ENCODE measurements at regions not wholly inside any gene's neighbourhood (a gene's known extent, or its start where the extent isn't known, plus 50 kb on each side); places are given as distances from the start of the nearest gene placed in this dataset.
"Not testable (repeated sequence)": the region's sequence is repeated elsewhere in the genome, so short reads cannot be mapped to it uniquely, and the experiment has no call there.

GRCh38 chr14:66228267-66228970 is 257.8 kb upstream of the CCDC196 start:
- DNase-seq = peak in 1 of 2 donors; percentile 19

- DNase-seq = no peak
Measured at GRCh38 chr14:66231820-66232219, 254.4 kb upstream of the CCDC196 start.

- no peak for DNase-seq
Measured at GRCh38 chr14:66233591-66233990, 252.6 kb upstream of the CCDC196 start.

GRCh38 chr14:66234411-66234810 is 251.8 kb upstream of the CCDC196 start:
- no peak for DNase-seq

GRCh38 chr14:66237741-66238140 is 248.4 kb upstream of the CCDC196 start:
- no peak for DNase-seq

- no peak for DNase-seq
Measured at GRCh38 chr14:66238969-66239368, 247.2 kb upstream of the CCDC196 start.

GRCh38 chr14:66239589-66239988 is 246.6 kb upstream of the CCDC196 start:
- DNase-seq = no peak

GRCh38 chr14:66240105-66240504 is 246.1 kb upstream of the CCDC196 start:
- DNase-seq = no peak

GRCh38 chr14:66242001-66242400 is 244.2 kb upstream of the CCDC196 start:
- DNase-seq = no peak

- no peak for DNase-seq
Measured at GRCh38 chr14:66244834-66245233, 241.3 kb upstream of the CCDC196 start.

GRCh38 chr14:66247662-66248193 is 238.4 kb upstream of the CCDC196 start:
- no peak for DNase-seq

- DNase-seq = no peak
Measured at GRCh38 chr14:66248256-66248655, 237.9 kb upstream of the CCDC196 start.

GRCh38 chr14:66249544-66249943 is 236.6 kb upstream of the CCDC196 start:
- DNase-seq = no peak

- DNase-seq = no peak
Measured at GRCh38 chr14:66254038-66254437, 232.1 kb upstream of the CCDC196 start.

GRCh38 chr14:66268802-66269334 is 217.3 kb upstream of the CCDC196 start:
- DNase-seq = no peak

- no peak for DNase-seq
Measured at GRCh38 chr14:66272221-66272620, 213.9 kb upstream of the CCDC196 start.

- DNase-seq = no peak
Measured at GRCh38 chr14:66273261-66273832, 212.8 kb upstream of the CCDC196 start.

- not testable (repeated sequence) for DNase-seq
Measured at GRCh38 chr14:66278418-66278817, 207.8 kb upstream of the CCDC196 start.

- no peak for DNase-seq
Measured at GRCh38 chr14:66281036-66281776, 205.0 kb upstream of the CCDC196 start.

- no peak for DNase-seq
Measured at GRCh38 chr14:66284346-66284745, 201.8 kb upstream of the CCDC196 start.

- no peak for DNase-seq
Measured at GRCh38 chr14:66288511-66288910, 197.7 kb upstream of the CCDC196 start.

- DNase-seq = no peak
Measured at GRCh38 chr14:66291756-66292155, 194.4 kb upstream of the CCDC196 start.

- DNase-seq = no peak
Measured at GRCh38 chr14:66293533-66294105, 192.6 kb upstream of the CCDC196 start.
